Right lobe of liver (tissue), 4 donors: ENCODE measurements at regions not wholly inside any gene's neighbourhood (a gene's known extent, or its start where the extent isn't known, plus 50 kb on each side); places are given as distances from the start of the nearest gene placed in this dataset.

ENCODE experiments used
- POLR2A ChIP-seq: fragments of 450-650 bp; IDR thresholded peaks from one replicate; pipeline ENCODE4 v1.6.1; 2017; ENCODE audit warnings: antibody characterized with exemption, mild to moderate bottlenecking
- TF ChIP-seq, protein P1 (sequence below), 4 donors: fragments of 200-600 bp in 3 of 4; fragments of 450-650 bp in 1 of 4; IDR thresholded peaks; one replicate each; pipeline versions ENCODE4 v1.5.1 to v1.8.0; 2016 to 2022; ENCODE audit warnings: antibody characterized with exemption in 4 of 4, mild to moderate bottlenecking in 2 of 4
- donor health status: DM: no; HTN: no; CAD: no.
- donor health status: DM: no; HTN: no; CAD: no.
- donor health status: DM: no; HTN: yes; CAD: no.

DNA sequence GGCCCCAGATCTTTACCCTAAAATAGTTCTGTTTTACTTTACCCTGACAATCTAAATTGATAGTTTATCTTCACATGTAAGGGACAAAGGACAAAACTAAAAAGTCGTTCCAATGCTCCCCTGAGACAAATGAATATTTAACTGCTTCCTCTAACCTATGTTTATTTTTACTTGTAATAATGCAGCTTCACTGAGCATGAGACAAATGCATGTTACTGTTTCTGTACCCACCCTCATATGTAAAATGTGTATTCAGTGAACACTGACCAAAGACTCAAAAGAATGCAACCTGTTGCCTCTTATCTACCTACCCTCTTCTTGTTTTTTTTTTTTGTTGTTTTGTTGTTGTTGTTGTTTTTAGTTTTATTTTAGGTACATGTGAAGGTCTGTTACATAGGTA lies 1570.9 kb upstream of the SLC39A10 start:
- no peak for TF ChIP-seq POLR2A
- TF ChIP-seq, protein P1, sequence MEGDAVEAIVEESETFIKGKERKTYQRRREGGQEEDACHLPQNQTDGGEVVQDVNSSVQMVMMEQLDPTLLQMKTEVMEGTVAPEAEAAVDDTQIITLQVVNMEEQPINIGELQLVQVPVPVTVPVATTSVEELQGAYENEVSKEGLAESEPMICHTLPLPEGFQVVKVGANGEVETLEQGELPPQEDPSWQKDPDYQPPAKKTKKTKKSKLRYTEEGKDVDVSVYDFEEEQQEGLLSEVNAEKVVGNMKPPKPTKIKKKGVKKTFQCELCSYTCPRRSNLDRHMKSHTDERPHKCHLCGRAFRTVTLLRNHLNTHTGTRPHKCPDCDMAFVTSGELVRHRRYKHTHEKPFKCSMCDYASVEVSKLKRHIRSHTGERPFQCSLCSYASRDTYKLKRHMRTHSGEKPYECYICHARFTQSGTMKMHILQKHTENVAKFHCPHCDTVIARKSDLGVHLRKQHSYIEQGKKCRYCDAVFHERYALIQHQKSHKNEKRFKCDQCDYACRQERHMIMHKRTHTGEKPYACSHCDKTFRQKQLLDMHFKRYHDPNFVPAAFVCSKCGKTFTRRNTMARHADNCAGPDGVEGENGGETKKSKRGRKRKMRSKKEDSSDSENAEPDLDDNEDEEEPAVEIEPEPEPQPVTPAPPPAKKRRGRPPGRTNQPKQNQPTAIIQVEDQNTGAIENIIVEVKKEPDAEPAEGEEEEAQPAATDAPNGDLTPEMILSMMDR (IDR thresholded peaks at IDR 0.05) = no peak
